ENCODE measurements at regions not wholly inside any gene's neighbourhood (a gene's known extent, or its start where the extent isn't known, plus 50 kb on each side); places are given as distances from the start of the nearest gene placed in this dataset.
A peak's percentile ranks its signal among the peaks of the same experiment; 100 is the strongest.

GRCh38 chr13:30038884-30039283 is 188.5 kb upstream of the UBL3 start:
- Histone ChIP-seq H3K36me3 (no peaks in the 10 kb centered on the region), H3K27ac (peak overlapping the region; percentile 47), H3K4me3 (no peak overlapping the region), H3K27me3 (no peaks in the 10 kb centered on the region), H3K9me3 (no peaks in the 10 kb centered on the region), H3K4me1 (peaks cover 8% of the 10 kb centered on the region)
- intact Hi-C loops (cut with DNase I), result no loop called here
- TF ChIP-seq CTCF (IDR thresholded peaks at IDR 0.05), result no peak
- TF ChIP-seq POLR2A (IDR thresholded peaks at IDR 0.05), result no peak
- TF ChIP-seq POLR2AphosphoS5 (IDR thresholded peaks at IDR 0.05; ENCODE audit: insufficient read depth in 1 of 2, low read depth in 1 of 2), result no peak
- peak in 1 of 2 donors; percentile 31 for DNase-seq (ENCODE audit: extremely low spot score in 2 of 2)

GRCh38 chr13:30037766-30038165 is 187.3 kb upstream of the UBL3 start:
- H3K4me3 ChIP-seq, result no peak overlapping the region
- H3K36me3 ChIP-seq, result no peaks in the 10 kb centered on the region
- peaks cover 19% of the 10 kb centered on the region for H3K4me1 ChIP-seq
- TF ChIP-seq CTCF (IDR thresholded peaks at IDR 0.05), result no peak
- no peak for TF ChIP-seq POLR2A (IDR thresholded peaks at IDR 0.05)
- TF ChIP-seq POLR2AphosphoS5 (IDR thresholded peaks at IDR 0.05; ENCODE audit: insufficient read depth in 1 of 2, low read depth in 1 of 2), result no peak
- peak in 1 of 2 donors; percentile 70 for DNase-seq (ENCODE audit: extremely low spot score in 2 of 2)
- no peaks in the 10 kb centered on the region for H3K9me3 ChIP-seq
- intact Hi-C loops (cut with DNase I), result no loop called here
- no peaks in the 10 kb centered on the region for H3K27me3 ChIP-seq
- H3K27ac ChIP-seq, result peak overlapping the region; percentile 47

- Histone ChIP-seq H3K27me3 (no peaks in the 10 kb centered on the region), H3K4me1 (peaks cover 20% of the 10 kb centered on the region), H3K9me3 (no peaks in the 10 kb centered on the region), H3K4me3 (no peak overlapping the region), H3K36me3 (no peaks in the 10 kb centered on the region), H3K27ac (no peak overlapping the region)
- DNase-seq (ENCODE audit: extremely low spot score in 2 of 2), result peak in 1 of 2 donors; percentile 85
- intact Hi-C loops (cut with DNase I), result no loop called here
- TF ChIP-seq POLR2A (IDR thresholded peaks at IDR 0.05) (no peak), POLR2AphosphoS5 (IDR thresholded peaks at IDR 0.05; ENCODE audit: insufficient read depth in 1 of 2, low read depth in 1 of 2) (no peak), CTCF (IDR thresholded peaks at IDR 0.05) (no peak)
These were observed 186.9 kb upstream of the UBL3 start for GRCh38 chr13:30037306-30037705.

- TF ChIP-seq POLR2AphosphoS5 (IDR thresholded peaks at IDR 0.05; ENCODE audit: insufficient read depth in 1 of 2, low read depth in 1 of 2) (peak in 1 of 2 donors; percentile 10), CTCF (IDR thresholded peaks at IDR 0.05) (no peak)
- Histone ChIP-seq H3K27ac (peak overlapping the region; percentile 78), H3K36me3 (no peaks in the 10 kb centered on the region), H3K4me3 (no peak overlapping the region), H3K4me1 (peaks cover 20% of the 10 kb centered on the region), H3K9me3 (no peaks in the 10 kb centered on the region), H3K27me3 (no peaks in the 10 kb centered on the region)
- intact Hi-C loops (cut with DNase I), result no loop called here
- peak in 1 of 2 donors; percentile 0 for DNase-seq (ENCODE audit: extremely low spot score in 2 of 2)
These were observed 184.0 kb upstream of the UBL3 start for GRCh38 chr13:30034458-30034795.

GRCh38 chr13:30033681-30034457 is 183.5 kb upstream of the UBL3 start:
- DNase-seq (ENCODE audit: extremely low spot score in 2 of 2), result peak in 1 of 2 donors; percentile 40
- H3K4me3 ChIP-seq, result no peak overlapping the region

More at GRCh38 chr13:30033681-30034457, 183.5 kb upstream of the UBL3 start:
- Histone ChIP-seq H3K9me3 (no peaks in the 10 kb centered on the region), H3K27me3 (no peaks in the 10 kb centered on the region), H3K36me3 (no peaks in the 10 kb centered on the region), H3K4me1 (peaks cover 20% of the 10 kb centered on the region), H3K27ac (peak overlapping the region; percentile 78)
- no peak for TF ChIP-seq POLR2AphosphoS5 (IDR thresholded peaks at IDR 0.05; ENCODE audit: insufficient read depth in 1 of 2, low read depth in 1 of 2)
- TF ChIP-seq CTCF (IDR thresholded peaks at IDR 0.05), result no peak
- TF ChIP-seq POLR2A (IDR thresholded peaks at IDR 0.05), result no peak
- intact Hi-C loops (cut with DNase I), result no loop called here
